ENCODE measurements at regions not wholly inside any gene's neighbourhood (a gene's known extent, or its start where the extent isn't known, plus 50 kb on each side); places are given as distances from the start of the nearest gene placed in this dataset.
A peak's percentile ranks its signal among the peaks of the same experiment; 100 is the strongest.
"Not testable (repeated sequence)": the region's sequence is repeated elsewhere in the genome, so short reads cannot be mapped to it uniquely, and the experiment has no call there.

DNA sequence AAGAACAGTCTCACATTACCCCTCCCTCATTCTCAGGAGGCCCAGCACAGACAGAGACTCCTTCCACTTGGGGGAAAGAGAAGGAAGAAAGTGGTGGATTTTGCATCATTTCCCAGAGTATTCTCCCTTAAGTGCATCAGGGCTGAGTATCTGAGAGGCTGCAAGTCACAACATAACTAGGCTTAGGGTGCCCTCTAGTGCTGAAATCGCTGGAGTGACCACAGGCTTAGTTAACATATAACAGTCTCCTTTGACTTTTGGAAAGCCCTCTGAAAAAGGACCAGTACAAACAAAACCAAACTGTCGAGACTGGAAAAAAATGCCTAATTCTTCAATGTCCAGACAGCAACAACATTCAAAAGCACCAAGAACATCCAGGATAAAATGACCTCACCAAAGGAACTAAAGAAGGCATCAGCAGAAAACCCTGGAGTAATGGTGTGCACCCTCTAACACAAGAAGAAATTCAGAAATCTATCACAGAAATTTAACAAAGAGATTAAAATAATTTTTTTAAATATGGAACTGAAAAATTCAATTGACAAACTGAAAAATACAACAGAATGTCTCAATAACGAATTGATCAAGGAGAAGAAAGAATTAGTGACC is 412.3 kb downstream of the RPS29 start:
- Mint-ChIP-seq H3K9me3 (peaks cover 0 to 10% (median 3%) of the 10 kb centered on the region in 6 donors), H3K36me3 (no peaks in the 10 kb centered on the region), H3K4me1 (no peaks in the 10 kb centered on the region), H3K27me3 (ENCODE audit: low read depth in 3 of 3) (peaks cover 0 to 7% (median 0%) of the 10 kb centered on the region in 3 donors), H3K27ac (no peak overlapping the region), H3K4me3 (no peak overlapping the region)
- DNase-seq: peak in 1 of 3 donors; percentile 1

DNA sequence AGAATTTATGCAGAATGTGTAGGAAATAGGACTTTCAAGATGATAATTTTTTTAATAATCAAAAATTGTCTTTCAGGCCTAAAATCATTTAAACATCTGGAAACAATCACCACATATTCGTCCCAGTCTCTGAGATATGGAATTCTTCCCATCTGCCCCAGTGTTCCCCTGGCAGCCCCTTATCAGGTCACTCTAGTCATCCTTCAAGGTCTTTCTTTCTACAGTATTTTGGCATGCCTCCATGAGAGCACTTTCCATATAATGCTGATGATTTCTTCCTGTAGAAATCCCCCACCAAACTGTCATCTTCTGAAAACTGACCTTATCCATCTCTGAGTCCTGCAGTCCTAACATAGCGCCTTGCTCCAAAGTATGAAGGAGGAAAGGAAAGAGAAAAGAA is 422.1 kb downstream of the RPS29 start:
- Mint-ChIP-seq H3K27ac (no peak overlapping the region), H3K27me3 (ENCODE audit: low read depth in 3 of 3) (peaks cover 0 to 2% (median 0%) of the 10 kb centered on the region in 3 donors), H3K4me1 (no peaks in the 10 kb centered on the region), H3K36me3 (no peaks in the 10 kb centered on the region), H3K4me3 (no peak overlapping the region), H3K9me3 (no peaks in the 10 kb centered on the region)
- no peak for DNase-seq

- Mint-ChIP-seq H3K27me3 (ENCODE audit: low read depth in 3 of 3) (no peaks in the 10 kb centered on the region), H3K36me3 (no peaks in the 10 kb centered on the region), H3K9me3 (peaks cover 0 to 4% (median 0%) of the 10 kb centered on the region in 6 donors), H3K27ac (no peak overlapping the region), H3K4me3 (no peak overlapping the region), H3K4me1 (no peaks in the 10 kb centered on the region)
- no peak for DNase-seq
Observed at GRCh38 chr14:49160983-49161382, 425.2 kb downstream of the RPS29 start.

GRCh38 chr14:49159081-49159480 is 427.1 kb downstream of the RPS29 start:
- Mint-ChIP-seq H3K36me3 (no peaks in the 10 kb centered on the region), H3K27me3 (ENCODE audit: low read depth in 3 of 3) (no peaks in the 10 kb centered on the region), H3K4me3 (no peak overlapping the region), H3K9me3 (peaks cover 0 to 4% (median 0%) of the 10 kb centered on the region in 6 donors), H3K27ac (no peak overlapping the region), H3K4me1 (no peaks in the 10 kb centered on the region)
- DNase-seq: no peak

- H3K27ac Mint-ChIP-seq: no peak overlapping the region
- no peak overlapping the region for H3K4me3 Mint-ChIP-seq
- no peaks in the 10 kb centered on the region for H3K4me1 Mint-ChIP-seq
- H3K27me3 Mint-ChIP-seq (ENCODE audit: low read depth in 3 of 3): peaks cover 0 to 2% (median 1%) of the 10 kb centered on the region in 3 donors
- DNase-seq: no peak
- H3K9me3 Mint-ChIP-seq: peaks cover 0 to 5% (median 3%) of the 10 kb centered on the region in 6 donors
- H3K36me3 Mint-ChIP-seq: no peaks in the 10 kb centered on the region
Observed at GRCh38 chr14:49139593-49139992, 446.6 kb downstream of the RPS29 start.

DNA sequence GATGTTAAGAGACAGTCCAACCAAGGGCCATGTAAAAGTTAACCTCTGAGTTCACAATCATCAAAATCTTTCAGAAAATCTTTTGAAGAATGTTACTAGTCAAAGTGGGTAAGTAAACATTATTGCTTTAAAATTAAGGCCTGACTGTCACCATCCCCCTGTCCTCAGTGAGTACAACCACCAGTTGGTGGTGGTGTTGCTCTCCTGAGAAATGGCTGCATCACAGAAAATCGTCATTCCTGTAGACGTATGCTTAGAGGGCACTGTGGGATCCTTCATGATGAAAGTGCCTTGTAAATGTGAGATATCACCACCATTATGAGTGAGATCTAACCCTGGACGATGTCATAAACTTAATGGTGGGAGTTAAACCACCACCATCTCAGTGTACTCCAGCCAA is 451.2 kb downstream of the RPS29 start:
- Mint-ChIP-seq H3K27ac (no peak overlapping the region), H3K4me3 (no peak overlapping the region), H3K9me3 (peaks cover 2 to 11% (median 8%) of the 10 kb centered on the region in 6 donors), H3K4me1 (no peaks in the 10 kb centered on the region), H3K27me3 (ENCODE audit: low read depth in 3 of 3) (peaks cover 0 to 1% (median 0%) of the 10 kb centered on the region in 3 donors), H3K36me3 (no peaks in the 10 kb centered on the region)
- DNase-seq: no peak

- Mint-ChIP-seq H3K9me3 (peaks cover 0 to 5% (median 0%) of the 10 kb centered on the region in 6 donors), H3K27me3 (ENCODE audit: low read depth in 3 of 3) (peaks cover 0 to 4% (median 0%) of the 10 kb centered on the region in 3 donors), H3K27ac (no peak overlapping the region), H3K4me3 (no peak overlapping the region), H3K36me3 (no peaks in the 10 kb centered on the region), H3K4me1 (no peaks in the 10 kb centered on the region)
- DNase-seq: no peak
Observed at GRCh38 chr14:49121246-49121645, 464.9 kb downstream of the RPS29 start.

DNA sequence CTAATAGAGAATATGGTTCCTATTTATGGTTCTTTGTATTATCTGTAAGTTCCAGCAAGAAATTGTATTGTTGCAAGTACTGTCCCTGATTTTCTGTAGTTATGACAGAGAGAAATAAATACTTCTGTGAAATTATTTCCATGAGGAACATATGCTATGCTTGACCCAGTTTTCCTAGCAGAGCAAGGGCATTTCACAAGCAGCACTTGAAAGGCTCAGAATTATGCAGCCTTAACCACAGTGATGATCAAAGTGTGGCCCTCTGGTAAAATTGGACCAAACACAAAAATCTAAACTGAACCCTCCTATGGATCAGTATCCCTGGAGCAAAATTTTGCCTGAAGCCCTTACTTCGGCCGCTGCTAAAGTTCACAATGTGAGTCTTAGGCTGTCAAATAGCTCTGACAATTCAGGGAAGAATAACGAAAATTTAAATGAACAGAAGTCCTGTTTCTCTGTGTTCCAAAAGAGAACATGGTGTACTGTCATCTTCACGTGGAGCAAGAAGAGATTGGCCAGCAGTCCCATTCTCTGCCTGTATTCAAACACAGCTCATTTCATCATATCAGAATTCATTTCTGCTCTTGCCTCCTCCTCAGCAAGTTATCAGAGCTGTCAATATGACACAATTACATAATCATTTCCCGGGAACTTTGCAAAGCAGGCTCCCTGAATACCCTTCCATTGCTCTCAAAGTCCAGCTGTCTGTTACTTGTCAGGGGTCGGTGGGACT is 471.9 kb downstream of the RPS29 start:
- Mint-ChIP-seq H3K9me3 (peaks cover 0 to 3% (median 0%) of the 10 kb centered on the region in 6 donors), H3K4me3 (no peak overlapping the region), H3K27ac (no peak overlapping the region), H3K27me3 (ENCODE audit: low read depth in 3 of 3) (peaks cover 0 to 3% (median 2%) of the 10 kb centered on the region in 3 donors), H3K36me3 (no peaks in the 10 kb centered on the region), H3K4me1 (no peaks in the 10 kb centered on the region)
- DNase-seq: no peak

GRCh38 chr14:49106741-49107667 is 479.2 kb downstream of the RPS29 start:
- no peak for DNase-seq
- no peak overlapping the region for H3K27ac Mint-ChIP-seq
- H3K4me3 Mint-ChIP-seq: no peak overlapping the region
- H3K4me1 Mint-ChIP-seq: no peaks in the 10 kb centered on the region
- no peaks in the 10 kb centered on the region for H3K36me3 Mint-ChIP-seq
- peaks cover 0 to 4% (median 0%) of the 10 kb centered on the region in 3 donors for H3K27me3 Mint-ChIP-seq (ENCODE audit: low read depth in 3 of 3)
- H3K9me3 Mint-ChIP-seq: peaks cover 0 to 6% (median 4%) of the 10 kb centered on the region in 6 donors

DNA sequence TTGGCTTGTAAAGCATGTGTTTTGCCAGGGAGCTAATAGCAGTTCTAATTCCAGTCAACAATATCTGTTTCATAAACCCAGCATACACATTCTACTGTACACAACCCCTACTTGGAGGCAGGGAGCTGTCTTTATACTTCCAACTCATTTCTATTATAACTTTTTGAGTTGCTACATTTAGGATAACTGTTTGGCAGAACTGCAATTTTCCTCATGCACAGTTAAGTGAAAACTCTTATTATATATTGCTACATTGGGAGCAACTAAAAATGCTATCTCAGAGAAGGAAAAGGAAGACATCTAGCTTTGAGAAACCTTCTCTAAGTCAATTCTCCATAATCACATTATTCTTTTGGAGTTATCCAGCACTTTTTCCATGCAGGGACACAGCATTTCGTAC is 480.2 kb downstream of the RPS29 start:
- Mint-ChIP-seq H3K27ac (no peak overlapping the region), H3K27me3 (ENCODE audit: low read depth in 3 of 3) (peaks cover 0 to 3% (median 0%) of the 10 kb centered on the region in 3 donors), H3K36me3 (no peaks in the 10 kb centered on the region), H3K4me3 (no peak overlapping the region), H3K4me1 (no peaks in the 10 kb centered on the region), H3K9me3 (peaks cover 0 to 6% (median 3%) of the 10 kb centered on the region in 6 donors)
- no peak for DNase-seq

- Mint-ChIP-seq H3K27ac (no peak overlapping the region), H3K4me3 (no peak overlapping the region), H3K4me1 (no peaks in the 10 kb centered on the region), H3K36me3 (no peaks in the 10 kb centered on the region), H3K9me3 (peaks cover 0 to 6% (median 3%) of the 10 kb centered on the region in 6 donors), H3K27me3 (ENCODE audit: low read depth in 3 of 3) (peaks cover 0 to 3% (median 0%) of the 10 kb centered on the region in 3 donors)
- DNase-seq: no peak
Observed at GRCh38 chr14:49105512-49105911, 480.7 kb downstream of the RPS29 start.

- Mint-ChIP-seq H3K4me1 (no peaks in the 10 kb centered on the region), H3K27me3 (ENCODE audit: low read depth in 3 of 3) (peaks cover 0 to 4% (median 2%) of the 10 kb centered on the region in 3 donors), H3K9me3 (peaks cover 0 to 15% (median 5%) of the 10 kb centered on the region in 6 donors), H3K4me3 (no peak overlapping the region), H3K36me3 (no peaks in the 10 kb centered on the region), H3K27ac (no peak overlapping the region)
- no peak for DNase-seq
Observed at GRCh38 chr14:49092345-49092744, 493.8 kb downstream of the RPS29 start.

DNA sequence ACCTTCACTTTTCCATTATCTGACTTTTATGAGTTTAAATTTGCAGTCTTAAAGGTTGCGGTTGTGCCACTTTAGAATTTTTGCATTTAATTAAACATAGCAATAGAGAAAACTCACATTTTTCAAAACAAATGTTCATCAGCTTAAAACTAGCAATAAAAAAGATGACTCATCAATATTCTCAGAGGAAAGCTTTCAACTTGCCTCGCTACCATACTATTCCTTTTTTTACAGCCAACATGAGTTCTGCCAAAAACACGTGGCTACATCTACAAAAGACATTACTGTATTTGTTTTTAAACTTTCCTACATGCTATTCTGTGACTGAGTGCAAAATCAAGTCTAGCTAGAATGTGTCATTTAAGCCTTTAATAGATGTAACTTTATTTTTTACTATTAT is 497.1 kb downstream of the RPS29 start:
- no peak for DNase-seq
- H3K4me1 Mint-ChIP-seq: no peaks in the 10 kb centered on the region
- peaks cover 0 to 4% (median 2%) of the 10 kb centered on the region in 3 donors for H3K27me3 Mint-ChIP-seq (ENCODE audit: low read depth in 3 of 3)
- no peak overlapping the region for H3K4me3 Mint-ChIP-seq
- no peaks in the 10 kb centered on the region for H3K36me3 Mint-ChIP-seq
- H3K9me3 Mint-ChIP-seq: peaks cover 0 to 10% (median 2%) of the 10 kb centered on the region in 6 donors
- H3K27ac Mint-ChIP-seq: no peak overlapping the region

DNA sequence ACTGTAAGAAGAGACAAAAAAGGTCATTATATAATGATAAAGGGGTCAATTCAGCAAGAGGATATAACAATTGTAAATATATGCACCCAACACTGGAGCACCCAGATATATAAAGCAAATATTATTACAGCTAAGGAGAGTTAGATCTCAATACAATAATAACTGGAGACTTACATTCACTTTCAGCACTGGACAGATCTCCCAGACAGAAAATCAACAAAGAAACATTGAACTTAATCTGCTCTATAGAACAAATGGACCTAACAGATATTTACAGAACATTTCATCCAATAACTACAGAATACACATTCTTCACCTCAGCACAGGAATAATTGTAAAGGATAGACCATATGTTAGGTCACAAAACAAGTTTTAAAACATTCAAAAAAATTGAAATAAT is 512.9 kb downstream of the RPS29 start:
- not testable (repeated sequence) for H3K27ac Mint-ChIP-seq; DNase-seq; H3K4me3 Mint-ChIP-seq; H3K36me3 Mint-ChIP-seq; H3K27me3 Mint-ChIP-seq (ENCODE audit: low read depth in 3 of 3); H3K9me3 Mint-ChIP-seq; H3K4me1 Mint-ChIP-seq
